GM19099 (cell line): ENCODE measurements at regions not wholly inside any gene's neighbourhood (a gene's known extent, or its start where the extent isn't known, plus 50 kb on each side); places are given as distances from the start of the nearest gene placed in this dataset.

Source experiments
- POLR2A ChIP-seq: IDR thresholded peaks from 3 replicates; pipeline ENCODE4 v1.6.1; 2011; ENCODE audit warnings: low read depth; ENCODE audit not compliant: insufficient read length; ENCODE audit errors: extremely low read depth

DNA sequence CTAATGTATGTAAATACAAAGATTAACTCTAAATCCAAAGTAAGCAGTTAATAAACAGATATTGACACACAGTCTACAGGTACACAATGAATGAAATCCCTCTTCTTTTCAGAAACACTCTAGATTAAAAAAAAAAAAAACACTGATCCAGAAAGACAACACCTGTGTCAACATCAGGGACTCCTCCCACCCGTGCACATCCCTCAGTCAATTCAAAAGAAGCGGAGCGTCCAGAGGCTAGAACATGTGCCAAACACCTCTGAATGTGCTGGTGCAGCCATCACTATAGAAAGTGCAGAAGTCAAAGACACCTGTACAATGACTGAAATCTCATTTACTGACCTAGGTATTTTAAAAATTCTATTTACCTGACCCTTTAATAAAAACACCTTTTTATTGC, 622.6 kb upstream of the ID2 start:
- no peak for TF ChIP-seq POLR2A

DNA sequence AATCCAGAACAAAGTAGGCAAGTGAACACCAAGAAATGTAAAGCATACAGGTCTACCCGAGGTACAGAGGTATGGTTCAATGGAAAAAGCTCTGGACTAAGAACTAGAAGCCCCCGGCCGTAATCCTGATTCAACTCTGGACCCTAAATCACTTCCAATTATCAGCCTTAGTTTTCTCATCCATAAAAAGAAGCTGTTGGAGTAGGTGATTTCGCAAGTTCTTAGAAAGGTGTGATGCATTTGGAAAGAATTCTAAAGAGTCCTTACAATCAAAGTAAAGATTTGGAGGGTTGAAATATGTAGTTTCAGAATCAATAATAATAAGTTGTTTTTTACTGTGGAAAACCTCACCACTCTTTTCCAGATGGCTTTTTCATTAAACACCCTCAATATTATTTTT, 622.1 kb upstream of the ID2 start:
- no peak for TF ChIP-seq POLR2A

DNA sequence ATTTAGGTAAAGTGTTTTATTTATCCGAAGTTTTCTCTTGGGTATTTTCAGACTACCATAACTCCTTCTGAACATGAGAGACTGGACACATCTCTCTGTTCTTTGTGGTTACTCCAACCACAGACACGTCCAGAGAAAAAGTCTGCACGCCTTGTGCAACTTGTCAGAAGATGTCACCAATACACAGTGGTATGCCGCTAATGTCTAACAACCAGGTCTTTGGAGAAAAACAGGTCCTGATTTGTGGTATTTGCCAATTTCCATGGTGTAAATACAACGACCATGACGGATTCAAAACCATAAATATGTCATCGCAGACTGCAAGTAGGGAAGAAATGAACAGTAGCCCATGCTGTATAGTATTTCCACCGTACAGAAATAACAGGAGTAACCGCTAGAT, 620.6 kb upstream of the ID2 start:
- TF ChIP-seq POLR2A: no peak

- TF ChIP-seq POLR2A: no peak
These were observed 617.3 kb upstream of the ID2 start for GRCh38 chr2:8064603-8065002.

GRCh38 chr2:8065191-8065590, 616.7 kb upstream of the ID2 start:
- TF ChIP-seq POLR2A: no peak

DNA sequence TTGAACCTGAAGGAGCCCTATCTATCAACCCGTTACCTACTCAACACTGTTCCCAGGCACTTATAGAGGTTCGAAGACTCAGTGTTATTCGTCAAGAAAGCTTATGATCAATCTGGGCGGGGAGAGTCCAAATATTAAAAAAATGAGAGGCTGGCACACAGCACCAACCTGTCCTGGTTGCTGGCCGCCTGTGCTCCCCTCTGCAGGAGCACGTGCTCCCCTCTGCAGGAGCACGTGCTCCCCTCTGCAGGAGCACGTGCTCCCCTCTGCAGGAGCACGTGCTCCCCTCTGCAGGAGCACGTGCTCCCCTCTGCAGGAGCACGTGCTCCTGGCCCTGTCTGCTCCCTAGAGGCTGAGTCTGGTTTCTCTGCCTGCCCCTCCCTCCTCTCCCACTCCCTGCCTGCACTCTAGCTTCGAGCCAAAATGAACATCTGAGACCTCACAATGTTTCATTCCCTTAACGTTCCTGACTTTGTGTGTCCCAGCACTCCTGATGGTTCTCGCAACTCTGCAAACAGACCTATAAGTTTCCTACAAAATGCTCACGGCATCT, 614.0 kb upstream of the ID2 start:
- TF ChIP-seq POLR2A: no peak

DNA sequence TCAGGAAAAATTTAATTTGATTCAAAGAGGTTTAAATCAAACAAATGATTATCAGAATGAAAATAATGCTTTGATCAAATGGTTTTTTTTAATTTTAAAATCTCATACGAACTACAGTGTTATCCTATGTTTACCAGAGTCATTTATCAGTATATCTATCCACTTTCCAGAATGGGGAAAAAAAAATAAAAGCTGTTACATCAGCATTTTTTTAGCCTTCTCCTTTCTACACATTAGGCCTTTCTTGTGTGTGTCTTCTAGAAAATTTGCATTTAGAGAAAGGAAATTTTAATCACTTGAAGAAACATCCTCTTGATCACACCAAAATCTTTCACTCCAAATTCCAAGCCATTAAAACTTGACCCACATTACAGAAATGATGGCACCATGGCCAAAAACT, 608.9 kb upstream of the ID2 start:
- no peak for TF ChIP-seq POLR2A

GRCh38 chr2:8073916-8074315, 607.9 kb upstream of the ID2 start:
- no peak for TF ChIP-seq POLR2A

- TF ChIP-seq POLR2A: no peak
These were observed 605.2 kb upstream of the ID2 start for GRCh38 chr2:8076448-8077342.

DNA sequence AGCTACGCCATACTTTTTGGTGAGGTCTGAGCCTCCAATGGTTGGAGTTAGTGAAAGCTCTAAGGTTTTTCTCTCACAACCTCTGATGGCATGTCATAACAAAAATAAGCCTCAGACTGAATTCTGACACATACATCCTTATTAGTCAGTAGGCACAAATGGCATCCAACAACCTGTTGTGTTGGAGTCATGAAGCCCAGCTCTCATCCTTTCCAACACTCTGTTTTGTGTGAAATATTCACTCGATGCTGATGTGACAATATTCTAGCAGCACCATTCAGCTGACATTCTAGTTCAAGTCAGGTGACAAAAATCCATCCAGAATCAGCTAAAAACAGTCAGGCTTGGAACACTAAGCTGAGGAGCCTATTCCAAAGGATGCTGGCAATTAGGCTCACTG, 603.2 kb upstream of the ID2 start:
- no peak for TF ChIP-seq POLR2A

GRCh38 chr2:8080063-8080462, 601.8 kb upstream of the ID2 start:
- TF ChIP-seq POLR2A: no peak

- no peak for TF ChIP-seq POLR2A
These were observed 600.7 kb upstream of the ID2 start for GRCh38 chr2:8081130-8081529.

- TF ChIP-seq POLR2A: no peak
These were observed 599.0 kb upstream of the ID2 start for GRCh38 chr2:8082840-8083239.

GRCh38 chr2:8086357-8086756, 595.5 kb upstream of the ID2 start:
- TF ChIP-seq POLR2A: no peak

DNA sequence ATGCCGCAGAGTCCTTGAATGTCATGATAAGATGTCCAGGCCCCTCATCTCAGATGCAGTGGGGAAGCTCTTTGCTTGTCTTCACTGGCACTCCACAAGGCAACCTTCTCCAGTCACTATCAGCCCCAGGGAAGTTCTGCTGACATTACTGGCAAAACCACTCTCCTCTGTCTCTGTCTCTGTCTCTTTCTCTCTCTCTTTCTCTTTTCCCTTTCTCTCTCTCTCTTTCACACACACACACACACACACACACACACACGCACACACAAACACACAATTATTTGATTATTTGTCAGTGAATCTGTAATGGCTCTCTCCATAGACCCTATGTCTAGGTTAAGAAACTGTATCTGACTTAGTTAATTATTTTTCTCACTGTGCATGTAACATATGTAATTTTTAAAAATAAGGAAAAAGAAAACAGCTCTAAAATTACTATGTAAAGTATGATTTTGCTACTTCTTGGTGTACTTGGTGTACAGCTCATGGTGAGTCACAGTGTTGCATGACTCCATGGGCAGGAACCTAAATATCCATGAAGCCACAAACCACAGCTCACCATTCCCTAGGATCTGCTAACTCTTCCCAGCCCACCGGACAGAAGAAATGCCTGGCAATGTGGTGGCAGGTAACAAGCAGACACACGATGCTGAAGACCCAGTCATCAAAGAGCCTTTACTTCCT, 594.9 kb upstream of the ID2 start:
- no peak for TF ChIP-seq POLR2A

DNA sequence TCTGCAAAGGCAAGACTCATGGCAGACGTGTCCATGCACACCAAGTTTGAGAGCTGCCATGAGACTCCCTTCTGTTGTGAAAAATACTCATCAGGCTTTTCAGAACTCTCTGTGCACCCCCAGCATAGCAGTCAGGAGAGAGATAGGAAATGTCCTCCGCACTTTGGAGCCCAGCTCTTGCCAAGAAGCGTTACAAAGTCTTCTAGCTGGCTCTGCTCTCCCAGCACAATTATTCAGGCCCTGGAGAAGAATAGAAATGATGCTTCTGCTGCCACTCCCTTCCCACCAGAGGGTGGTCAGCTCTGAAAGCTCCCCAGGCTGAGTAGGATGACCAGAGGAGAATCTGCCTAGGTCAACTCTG, 594.4 kb upstream of the ID2 start:
- TF ChIP-seq POLR2A: no peak
